SK-N-SH treated with all-trans-retinoic acid at 6 μM for 48 hours (cell line): ENCODE measurements at regions not wholly inside any gene's neighbourhood (a gene's known extent, or its start where the extent isn't known, plus 50 kb on each side); places are given as distances from the start of the nearest gene placed in this dataset.

Experiments used
- ATAC-seq: fragments of 200-7000 bp; cut with Tn5 transposase; 3 replicates; pipeline ENCODE4 v1.9.1; 2020; ENCODE audit warnings: mild to moderate bottlenecking, moderate library complexity
- ARNTL ChIP-seq: fragments of 450-650 bp; formaldehyde crosslinking; IDR thresholded peaks from 2 replicates; pipeline ENCODE4 v1.5.0; 2020; ENCODE audit warnings: low read depth, mild to moderate bottlenecking, moderate library complexity, borderline replicate concordance
- BACH2 ChIP-seq: fragments of 250-450 bp; sonication (Bioruptor Pico); IDR thresholded peaks from 2 replicates; pipeline ENCODE4 v1.9.0; 2021; ENCODE audit warnings: mild to moderate bottlenecking, borderline replicate concordance
- CSDC2 ChIP-seq: fragments of 250-450 bp; sonication (Bioruptor Pico); IDR thresholded peaks from 2 replicates; pipeline ENCODE4 v1.5.0; 2020; ENCODE audit warnings: mild to moderate bottlenecking, moderate library complexity
- ESRRG ChIP-seq: fragments of 250-450 bp; sonication (Bioruptor Pico); IDR thresholded peaks from 2 replicates; pipeline ENCODE4 v1.6.1; 2021; ENCODE audit warnings: mild to moderate bottlenecking
- GLIS3 ChIP-seq: fragments of 250-450 bp; sonication (Bioruptor Pico); IDR thresholded peaks from 2 replicates; pipeline ENCODE4 v1.5.0; 2020; ENCODE audit warnings: mild to moderate bottlenecking, moderate library complexity
- ISL1 ChIP-seq: fragments of 250-450 bp; sonication (Bioruptor Pico); IDR thresholded peaks from 2 replicates; pipeline ENCODE4 v2.1.2; 2022; ENCODE audit warnings: mild to moderate bottlenecking, moderate library complexity
- OSR1 ChIP-seq: fragments of 250-450 bp; sonication (Bioruptor Pico); IDR thresholded peaks from 2 replicates; pipeline ENCODE4 v1.8.0; 2022; ENCODE audit warnings: moderate library complexity, mild to moderate bottlenecking, inconsistent platforms
- PPARA ChIP-seq: fragments of 250-450 bp; sonication (Bioruptor Pico); IDR thresholded peaks from 2 replicates; pipeline ENCODE4 v1.5.0; 2020; ENCODE audit warnings: mild to moderate bottlenecking, borderline replicate concordance
- RARB ChIP-seq: fragments of 250-450 bp; sonication (Bioruptor Pico); IDR thresholded peaks from 2 replicates; pipeline ENCODE4 v1.8.0; 2021; ENCODE audit warnings: mild to moderate bottlenecking, moderate library complexity
- SNAI2 ChIP-seq: fragments of 250-450 bp; sonication (Bioruptor Pico); IDR thresholded peaks from 2 replicates; pipeline ENCODE4 v1.5.0; 2020; ENCODE audit warnings: mild to moderate bottlenecking, moderate library complexity
- TCF4 ChIP-seq: fragments of 250-450 bp; sonication (Bioruptor Pico); IDR thresholded peaks from 2 replicates; pipeline ENCODE4 v1.8.0; 2021; ENCODE audit warnings: mild to moderate bottlenecking, moderate library complexity, borderline replicate concordance
- TOX ChIP-seq: fragments of 250-450 bp; sonication (Bioruptor Pico); IDR thresholded peaks from 2 replicates; pipeline ENCODE4 v1.8.0; 2021; ENCODE audit warnings: mild to moderate bottlenecking, moderate library complexity, borderline replicate concordance
- ZC3H10 ChIP-seq: fragments of 250-450 bp; sonication (Bioruptor Pico); IDR thresholded peaks from 2 replicates; pipeline ENCODE4 v1.5.1; 2021; ENCODE audit warnings: mild to moderate bottlenecking, moderate library complexity
- ZFP30 ChIP-seq: fragments of 450-650 bp; formaldehyde crosslinking; IDR thresholded peaks from 2 replicates; pipeline ENCODE4 v1.5.0; 2022; ENCODE audit warnings: mild to moderate bottlenecking, moderate library complexity
- ZNF565 ChIP-seq: fragments of 450-650 bp; formaldehyde crosslinking; conservative IDR thresholded peaks from 2 replicates; pipeline ENCODE4 v1.5.0; 2020; ENCODE audit warnings: low read depth, mild to moderate bottlenecking, moderate library complexity
- ZNF70 ChIP-seq: fragments of 450-650 bp; formaldehyde crosslinking; IDR thresholded peaks from 2 replicates; pipeline ENCODE4 v1.5.0; 2020; ENCODE audit warnings: mild to moderate bottlenecking, moderate library complexity
- ZNF8 ChIP-seq: fragments of 450-650 bp; formaldehyde crosslinking; IDR thresholded peaks from 2 replicates; pipeline ENCODE4 v1.5.0; 2020; ENCODE audit warnings: mild to moderate bottlenecking, moderate library complexity
- TF ChIP-seq, protein P1 (sequence below): fragments of 250-450 bp; sonication (Bioruptor Pico); IDR thresholded peaks from 2 replicates; pipeline ENCODE4 v1.5.1; 2020; ENCODE audit warnings: low read depth, mild to moderate bottlenecking, moderate library complexity
- TF ChIP-seq, protein P2 (sequence below): fragments of 250-450 bp; sonication (Bioruptor Pico); IDR thresholded peaks from 2 replicates; pipeline ENCODE4 v1.5.1; 2021; ENCODE audit warnings: mild to moderate bottlenecking, moderate library complexity
- TF ChIP-seq, protein P3 (sequence below): fragments of 250-450 bp; sonication (Bioruptor Pico); IDR thresholded peaks from 2 replicates; pipeline ENCODE4 v1.8.0; 2020; ENCODE audit warnings: mild to moderate bottlenecking, moderate library complexity, borderline replicate concordance
- TF ChIP-seq, protein P4 (sequence below): fragments of 250-450 bp; sonication (Bioruptor Pico); IDR thresholded peaks from 2 replicates; pipeline ENCODE4 v1.8.0; 2021; ENCODE audit warnings: low read depth, mild to moderate bottlenecking, moderate library complexity, borderline replicate concordance

DNA sequence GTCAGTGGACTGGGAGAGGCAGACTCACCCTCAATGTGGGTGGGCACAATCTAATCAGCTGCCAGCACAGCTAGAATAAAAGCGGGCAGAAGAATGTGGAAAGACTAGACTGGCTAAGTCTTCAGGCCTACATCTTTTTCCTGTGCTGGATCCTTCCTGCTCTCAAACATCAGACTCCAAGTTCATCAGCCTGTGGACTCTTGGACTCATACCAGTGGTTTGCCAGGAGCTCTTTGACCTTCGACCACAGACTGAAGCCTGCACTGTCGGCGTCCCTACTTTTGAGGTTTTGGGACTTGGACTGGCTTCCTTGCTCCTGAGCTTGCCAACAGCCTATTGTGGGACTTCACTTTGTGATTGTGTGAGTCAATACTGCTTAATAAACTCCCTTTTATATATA, 68.0 kb downstream of the CNTN3 start:
- no peak for ATAC-seq
- no peak for TF ChIP-seq ESRRG
- TF ChIP-seq, protein P1, sequence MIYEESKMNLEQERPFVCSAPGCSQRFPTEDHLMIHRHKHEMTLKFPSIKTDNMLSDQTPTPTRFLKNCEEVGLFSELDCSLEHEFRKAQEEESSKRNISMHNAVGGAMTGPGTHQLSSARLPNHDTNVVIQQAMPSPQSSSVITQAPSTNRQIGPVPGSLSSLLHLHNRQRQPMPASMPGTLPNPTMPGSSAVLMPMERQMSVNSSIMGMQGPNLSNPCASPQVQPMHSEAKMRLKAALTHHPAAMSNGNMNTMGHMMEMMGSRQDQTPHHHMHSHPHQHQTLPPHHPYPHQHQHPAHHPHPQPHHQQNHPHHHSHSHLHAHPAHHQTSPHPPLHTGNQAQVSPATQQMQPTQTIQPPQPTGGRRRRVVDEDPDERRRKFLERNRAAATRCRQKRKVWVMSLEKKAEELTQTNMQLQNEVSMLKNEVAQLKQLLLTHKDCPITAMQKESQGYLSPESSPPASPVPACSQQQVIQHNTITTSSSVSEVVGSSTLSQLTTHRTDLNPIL (CRISPR knock-in tag): no peak
- TF ChIP-seq SNAI2 (CRISPR knock-in tag): no peak
- TF ChIP-seq ZFP30 (CRISPR knock-in tag): no peak
- TF ChIP-seq, protein P2, sequence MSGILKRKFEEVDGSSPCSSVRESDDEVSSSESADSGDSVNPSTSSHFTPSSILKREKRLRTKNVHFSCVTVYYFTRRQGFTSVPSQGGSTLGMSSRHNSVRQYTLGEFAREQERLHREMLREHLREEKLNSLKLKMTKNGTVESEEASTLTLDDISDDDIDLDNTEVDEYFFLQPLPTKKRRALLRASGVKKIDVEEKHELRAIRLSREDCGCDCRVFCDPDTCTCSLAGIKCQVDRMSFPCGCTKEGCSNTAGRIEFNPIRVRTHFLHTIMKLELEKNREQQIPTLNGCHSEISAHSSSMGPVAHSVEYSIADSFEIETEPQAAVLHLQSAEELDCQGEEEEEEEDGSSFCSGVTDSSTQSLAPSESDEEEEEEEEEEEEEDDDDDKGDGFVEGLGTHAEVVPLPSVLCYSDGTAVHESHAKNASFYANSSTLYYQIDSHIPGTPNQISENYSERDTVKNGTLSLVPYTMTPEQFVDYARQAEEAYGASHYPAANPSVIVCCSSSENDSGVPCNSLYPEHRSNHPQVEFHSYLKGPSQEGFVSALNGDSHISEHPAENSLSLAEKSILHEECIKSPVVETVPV (CRISPR knock-in tag): no peak
- no peak for TF ChIP-seq ZC3H10 (CRISPR knock-in tag)
- TF ChIP-seq ZNF70 (CRISPR knock-in tag): no peak
- no peak for TF ChIP-seq ZNF8 (CRISPR knock-in tag)
- TF ChIP-seq, protein P3, sequence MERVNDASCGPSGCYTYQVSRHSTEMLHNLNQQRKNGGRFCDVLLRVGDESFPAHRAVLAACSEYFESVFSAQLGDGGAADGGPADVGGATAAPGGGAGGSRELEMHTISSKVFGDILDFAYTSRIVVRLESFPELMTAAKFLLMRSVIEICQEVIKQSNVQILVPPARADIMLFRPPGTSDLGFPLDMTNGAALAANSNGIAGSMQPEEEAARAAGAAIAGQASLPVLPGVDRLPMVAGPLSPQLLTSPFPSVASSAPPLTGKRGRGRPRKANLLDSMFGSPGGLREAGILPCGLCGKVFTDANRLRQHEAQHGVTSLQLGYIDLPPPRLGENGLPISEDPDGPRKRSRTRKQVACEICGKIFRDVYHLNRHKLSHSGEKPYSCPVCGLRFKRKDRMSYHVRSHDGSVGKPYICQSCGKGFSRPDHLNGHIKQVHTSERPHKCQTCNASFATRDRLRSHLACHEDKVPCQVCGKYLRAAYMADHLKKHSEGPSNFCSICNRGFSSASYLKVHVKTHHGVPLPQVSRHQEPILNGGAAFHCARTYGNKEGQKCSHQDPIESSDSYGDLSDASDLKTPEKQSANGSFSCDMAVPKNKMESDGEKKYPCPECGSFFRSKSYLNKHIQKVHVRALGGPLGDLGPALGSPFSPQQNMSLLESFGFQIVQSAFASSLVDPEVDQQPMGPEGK (CRISPR knock-in tag): no peak
- TF ChIP-seq ARNTL (CRISPR knock-in tag): no peak

DNA sequence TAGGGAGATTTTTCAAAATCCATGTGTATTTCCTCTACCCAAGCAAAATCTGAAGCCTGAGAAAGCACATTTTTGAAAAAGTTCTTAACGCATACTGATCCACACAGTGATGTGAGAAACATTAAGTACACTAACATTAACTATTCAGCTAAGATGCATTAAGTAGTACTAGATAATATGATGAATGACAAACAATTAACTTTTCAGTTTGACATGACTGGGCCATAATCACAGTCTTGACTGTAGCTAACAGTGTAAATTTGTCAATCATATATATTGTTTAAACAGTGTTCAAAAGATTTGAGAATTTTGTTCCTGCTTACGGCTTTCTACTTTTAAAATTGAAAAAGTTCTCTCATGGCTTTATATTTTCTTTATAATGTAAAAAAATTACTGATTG, 72.0 kb downstream of the CNTN3 start:
- ATAC-seq: no peak
- TF ChIP-seq PPARA (CRISPR knock-in tag) (no peak), GLIS3 (CRISPR knock-in tag) (no peak), CSDC2 (CRISPR knock-in tag) (no peak), OSR1 (CRISPR knock-in tag) (no peak), ISL1 (CRISPR knock-in tag) (no peak), TCF4 (CRISPR knock-in tag) (no peak), ZNF8 (CRISPR knock-in tag) (no peak), ZNF565 (CRISPR knock-in tag) (no peak), TOX (CRISPR knock-in tag) (no peak), BACH2 (CRISPR knock-in tag) (no peak)

DNA sequence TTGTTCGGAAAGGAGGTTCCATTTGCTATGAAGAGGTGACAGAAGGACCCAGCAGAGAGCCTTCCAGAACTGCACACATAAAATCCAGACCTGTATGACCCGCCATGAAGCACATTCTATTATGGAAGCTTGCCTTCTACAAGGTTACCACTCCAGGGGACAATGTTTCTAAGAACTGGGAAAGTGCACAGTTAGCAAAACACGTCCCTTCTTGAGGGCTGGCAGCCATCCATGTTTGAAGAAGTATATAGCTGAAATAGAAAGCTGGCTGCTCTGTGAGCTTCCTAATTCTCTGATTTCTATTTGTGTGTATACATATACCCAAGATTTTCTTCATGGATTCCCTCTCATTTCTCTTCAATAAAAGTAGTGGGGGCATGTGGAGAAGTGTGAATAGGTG, 74.6 kb downstream of the CNTN3 start:
- no peak for TF ChIP-seq ZFP30 (CRISPR knock-in tag)
- TF ChIP-seq, protein P3 (CRISPR knock-in tag): no peak
- no peak for TF ChIP-seq RARB (CRISPR knock-in tag)
- no peak for TF ChIP-seq ZNF70 (CRISPR knock-in tag)
- no peak for TF ChIP-seq PPARA (CRISPR knock-in tag)
- TF ChIP-seq, protein P4, sequence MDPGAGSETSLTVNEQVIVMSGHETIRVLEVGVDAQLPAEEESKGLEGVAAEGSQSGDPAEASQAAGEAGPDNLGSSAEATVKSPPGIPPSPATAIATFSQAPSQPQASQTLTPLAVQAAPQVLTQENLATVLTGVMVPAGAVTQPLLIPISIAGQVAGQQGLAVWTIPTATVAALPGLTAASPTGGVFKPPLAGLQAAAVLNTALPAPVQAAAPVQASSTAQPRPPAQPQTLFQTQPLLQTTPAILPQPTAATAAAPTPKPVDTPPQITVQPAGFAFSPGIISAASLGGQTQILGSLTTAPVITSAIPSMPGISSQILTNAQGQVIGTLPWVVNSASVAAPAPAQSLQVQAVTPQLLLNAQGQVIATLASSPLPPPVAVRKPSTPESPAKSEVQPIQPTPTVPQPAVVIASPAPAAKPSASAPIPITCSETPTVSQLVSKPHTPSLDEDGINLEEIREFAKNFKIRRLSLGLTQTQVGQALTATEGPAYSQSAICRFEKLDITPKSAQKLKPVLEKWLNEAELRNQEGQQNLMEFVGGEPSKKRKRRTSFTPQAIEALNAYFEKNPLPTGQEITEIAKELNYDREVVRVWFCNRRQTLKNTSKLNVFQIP (CRISPR knock-in tag): no peak
- TF ChIP-seq, protein P2 (CRISPR knock-in tag): no peak
- TF ChIP-seq TOX (CRISPR knock-in tag): no peak
- TF ChIP-seq ZC3H10 (CRISPR knock-in tag): no peak
- no peak for ATAC-seq
